ENCODE measurements at regions not wholly inside any gene's neighbourhood (a gene's known extent, or its start where the extent isn't known, plus 50 kb on each side); places are given as distances from the start of the nearest gene placed in this dataset.

GRCh38 chr10:28219251-28219650 is 83.6 kb downstream of the MPP7 start:
- Histone ChIP-seq H3K4me3 (ENCODE audit: low read depth, low read length) (no peak overlapping the region), H3K36me3 (ENCODE audit: insufficient read depth, low read length) (no peaks in the 10 kb centered on the region), H2AFZ (ENCODE audit: low read length, unreplicated experiment) (no peak overlapping the region), H3K27me3 (ENCODE audit: insufficient read depth, low read length) (peaks cover 16% of the 10 kb centered on the region; the same call in 1 of the 2 replicates), H3K4me1 (ENCODE audit: control insufficient read depth, insufficient read depth, low read length, unreplicated experiment) (peaks cover 4% of the 10 kb centered on the region), H3K27ac (ENCODE audit: low read depth, low read length) (no peak overlapping the region), H3K79me2 (ENCODE audit: control insufficient read depth, insufficient read depth, low read length, unreplicated experiment) (no peaks in the 10 kb centered on the region)

DNA sequence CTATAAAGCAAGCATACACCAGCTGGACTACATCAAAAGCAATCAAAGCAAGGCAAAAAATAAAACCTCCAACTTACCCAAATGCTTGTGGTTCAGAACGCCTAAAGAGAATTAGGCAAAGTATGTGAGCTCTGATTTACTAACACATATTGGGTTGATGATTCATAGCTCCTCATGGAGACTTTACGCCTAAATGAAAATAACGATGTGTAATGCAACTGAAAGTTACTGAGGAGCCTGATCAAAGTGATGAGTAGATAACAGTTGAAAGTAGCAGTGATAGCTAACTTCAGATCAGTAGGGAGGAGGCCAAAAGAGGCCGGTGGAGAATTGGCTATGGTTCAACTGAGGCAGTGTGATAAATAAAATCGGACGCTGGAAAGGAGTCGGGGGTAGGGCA is 85.0 kb downstream of the MPP7 start:
- peaks cover 4% of the 10 kb centered on the region for H3K4me1 ChIP-seq (ENCODE audit: control insufficient read depth, insufficient read depth, low read length, unreplicated experiment)
- H2AFZ ChIP-seq (ENCODE audit: low read length, unreplicated experiment): peak overlapping the region; percentile 0
- H3K79me2 ChIP-seq (ENCODE audit: control insufficient read depth, insufficient read depth, low read length, unreplicated experiment): no peaks in the 10 kb centered on the region
- H3K27ac ChIP-seq (ENCODE audit: low read depth, low read length): no peak overlapping the region
- no peaks in the 10 kb centered on the region for H3K36me3 ChIP-seq (ENCODE audit: insufficient read depth, low read length)
- H3K4me3 ChIP-seq (ENCODE audit: low read depth, low read length): peak overlapping the region; percentile 10; the same call in 1 of the 2 replicates
- H3K27me3 ChIP-seq (ENCODE audit: insufficient read depth, low read length): peaks cover 24% of the 10 kb centered on the region; the same call in 1 of the 2 replicates

DNA sequence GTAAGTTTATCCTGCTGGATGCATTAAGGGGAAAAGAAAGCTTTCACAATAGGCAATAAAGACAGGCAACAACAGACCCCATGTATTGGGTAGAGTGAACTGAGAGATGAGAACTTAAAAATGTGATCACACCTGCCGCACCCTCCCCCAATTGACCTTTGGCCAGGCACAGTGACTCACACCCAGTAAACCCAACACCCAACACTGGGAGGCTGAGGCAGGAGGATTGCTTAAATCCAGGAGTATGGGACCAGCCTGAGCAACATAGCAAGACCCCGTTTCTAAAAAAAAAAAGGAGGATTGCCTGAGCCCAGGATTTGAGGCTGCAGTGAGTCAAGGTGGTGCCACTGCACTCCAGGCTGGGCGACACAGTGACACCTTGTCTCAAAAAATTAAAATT is 86.9 kb downstream of the MPP7 start:
- Histone ChIP-seq H3K4me1 (ENCODE audit: control insufficient read depth, insufficient read depth, low read length, unreplicated experiment) (peaks cover 4% of the 10 kb centered on the region), H3K36me3 (ENCODE audit: insufficient read depth, low read length) (no peaks in the 10 kb centered on the region), H3K4me3 (ENCODE audit: low read depth, low read length) (no peak overlapping the region), H2AFZ (ENCODE audit: low read length, unreplicated experiment) (no peak overlapping the region), H3K79me2 (ENCODE audit: control insufficient read depth, insufficient read depth, low read length, unreplicated experiment) (no peaks in the 10 kb centered on the region), H3K27me3 (ENCODE audit: insufficient read depth, low read length) (0 out of 2 replicates have a peak, but pooled peaks cover 17% of the 10 kb centered on the region), H3K27ac (ENCODE audit: low read depth, low read length) (no peak overlapping the region)

- no peak overlapping the region for H3K27ac ChIP-seq (ENCODE audit: low read depth, low read length)
- H2AFZ ChIP-seq (ENCODE audit: low read length, unreplicated experiment): no peak overlapping the region
- H3K36me3 ChIP-seq (ENCODE audit: insufficient read depth, low read length): no peaks in the 10 kb centered on the region
- H3K4me3 ChIP-seq (ENCODE audit: low read depth, low read length): no peak overlapping the region
- 0 out of 2 replicates have a peak, but pooled peaks cover 8% of the 10 kb centered on the region for H3K27me3 ChIP-seq (ENCODE audit: insufficient read depth, low read length)
- no peaks in the 10 kb centered on the region for H3K79me2 ChIP-seq (ENCODE audit: control insufficient read depth, insufficient read depth, low read length, unreplicated experiment)
- peaks cover 4% of the 10 kb centered on the region for H3K4me1 ChIP-seq (ENCODE audit: control insufficient read depth, insufficient read depth, low read length, unreplicated experiment)
Measured at GRCh38 chr10:28214219-28214618, 88.6 kb downstream of the MPP7 start.

DNA sequence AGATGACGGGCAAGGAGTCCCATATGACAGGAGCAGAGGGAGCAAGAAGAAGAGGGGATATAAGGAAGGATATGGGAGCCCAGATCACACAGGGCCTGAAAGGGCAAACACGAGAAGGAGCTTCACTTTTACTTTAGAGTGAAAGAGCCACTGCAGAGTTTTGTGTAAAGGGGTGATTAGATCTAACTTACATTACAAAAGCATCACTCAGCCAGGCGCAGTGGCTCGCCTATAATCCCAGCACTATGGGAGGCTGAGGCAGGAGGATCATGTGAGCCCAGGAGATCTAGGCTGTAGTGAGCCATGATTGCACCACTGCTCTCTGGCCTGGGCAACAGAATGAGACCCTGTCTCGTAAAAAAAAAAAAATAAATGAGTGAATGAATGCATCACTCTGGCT is 91.1 kb downstream of the MPP7 start:
- no peak overlapping the region for H3K27ac ChIP-seq (ENCODE audit: low read depth, low read length)
- H3K27me3 ChIP-seq (ENCODE audit: insufficient read depth, low read length): 0 out of 2 replicates have a peak, but pooled peaks cover 8% of the 10 kb centered on the region
- no peak overlapping the region for H2AFZ ChIP-seq (ENCODE audit: low read length, unreplicated experiment)
- no peaks in the 10 kb centered on the region for H3K4me1 ChIP-seq (ENCODE audit: control insufficient read depth, insufficient read depth, low read length, unreplicated experiment)
- no peaks in the 10 kb centered on the region for H3K79me2 ChIP-seq (ENCODE audit: control insufficient read depth, insufficient read depth, low read length, unreplicated experiment)
- no peaks in the 10 kb centered on the region for H3K36me3 ChIP-seq (ENCODE audit: insufficient read depth, low read length)
- H3K4me3 ChIP-seq (ENCODE audit: low read depth, low read length): no peak overlapping the region

GRCh38 chr10:28207799-28208198 is 95.1 kb downstream of the MPP7 start:
- Histone ChIP-seq H2AFZ (ENCODE audit: low read length, unreplicated experiment) (no peak overlapping the region), H3K4me1 (ENCODE audit: control insufficient read depth, insufficient read depth, low read length, unreplicated experiment) (no peaks in the 10 kb centered on the region), H3K79me2 (ENCODE audit: control insufficient read depth, insufficient read depth, low read length, unreplicated experiment) (no peaks in the 10 kb centered on the region), H3K36me3 (ENCODE audit: insufficient read depth, low read length) (no peaks in the 10 kb centered on the region), H3K4me3 (ENCODE audit: low read depth, low read length) (no peak overlapping the region), H3K27me3 (ENCODE audit: insufficient read depth, low read length) (no peaks in the 10 kb centered on the region), H3K27ac (ENCODE audit: low read depth, low read length) (no peak overlapping the region)

DNA sequence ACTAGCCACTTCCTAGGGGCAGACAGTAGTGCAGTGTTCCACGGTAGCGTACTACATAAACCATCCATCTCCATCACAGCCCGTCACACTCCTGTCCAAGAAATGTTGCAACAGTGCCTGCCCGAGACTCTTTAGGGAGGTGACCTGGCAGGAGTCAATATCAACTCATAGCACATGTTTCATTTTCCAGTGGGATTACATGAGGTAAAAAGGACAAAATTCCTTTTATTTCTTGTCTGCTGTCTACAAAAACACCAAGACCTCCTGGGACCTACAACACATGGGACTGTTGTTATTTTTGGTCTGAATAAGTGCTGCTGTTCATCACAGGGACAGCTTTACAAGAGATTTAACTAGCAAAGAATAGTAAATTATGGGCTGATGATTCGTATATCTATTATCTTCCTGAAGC is 99.9 kb downstream of the MPP7 start:
- H2AFZ ChIP-seq (ENCODE audit: low read length, unreplicated experiment): no peak overlapping the region
- H3K4me3 ChIP-seq (ENCODE audit: low read depth, low read length): no peak overlapping the region
- H3K4me1 ChIP-seq (ENCODE audit: control insufficient read depth, insufficient read depth, low read length, unreplicated experiment): no peaks in the 10 kb centered on the region
- peaks cover 5% of the 10 kb centered on the region; the same call in 1 of the 2 replicates for H3K27me3 ChIP-seq (ENCODE audit: insufficient read depth, low read length)
- H3K36me3 ChIP-seq (ENCODE audit: insufficient read depth, low read length): no peaks in the 10 kb centered on the region
- no peaks in the 10 kb centered on the region for H3K79me2 ChIP-seq (ENCODE audit: control insufficient read depth, insufficient read depth, low read length, unreplicated experiment)
- no peak overlapping the region for H3K27ac ChIP-seq (ENCODE audit: low read depth, low read length)

DNA sequence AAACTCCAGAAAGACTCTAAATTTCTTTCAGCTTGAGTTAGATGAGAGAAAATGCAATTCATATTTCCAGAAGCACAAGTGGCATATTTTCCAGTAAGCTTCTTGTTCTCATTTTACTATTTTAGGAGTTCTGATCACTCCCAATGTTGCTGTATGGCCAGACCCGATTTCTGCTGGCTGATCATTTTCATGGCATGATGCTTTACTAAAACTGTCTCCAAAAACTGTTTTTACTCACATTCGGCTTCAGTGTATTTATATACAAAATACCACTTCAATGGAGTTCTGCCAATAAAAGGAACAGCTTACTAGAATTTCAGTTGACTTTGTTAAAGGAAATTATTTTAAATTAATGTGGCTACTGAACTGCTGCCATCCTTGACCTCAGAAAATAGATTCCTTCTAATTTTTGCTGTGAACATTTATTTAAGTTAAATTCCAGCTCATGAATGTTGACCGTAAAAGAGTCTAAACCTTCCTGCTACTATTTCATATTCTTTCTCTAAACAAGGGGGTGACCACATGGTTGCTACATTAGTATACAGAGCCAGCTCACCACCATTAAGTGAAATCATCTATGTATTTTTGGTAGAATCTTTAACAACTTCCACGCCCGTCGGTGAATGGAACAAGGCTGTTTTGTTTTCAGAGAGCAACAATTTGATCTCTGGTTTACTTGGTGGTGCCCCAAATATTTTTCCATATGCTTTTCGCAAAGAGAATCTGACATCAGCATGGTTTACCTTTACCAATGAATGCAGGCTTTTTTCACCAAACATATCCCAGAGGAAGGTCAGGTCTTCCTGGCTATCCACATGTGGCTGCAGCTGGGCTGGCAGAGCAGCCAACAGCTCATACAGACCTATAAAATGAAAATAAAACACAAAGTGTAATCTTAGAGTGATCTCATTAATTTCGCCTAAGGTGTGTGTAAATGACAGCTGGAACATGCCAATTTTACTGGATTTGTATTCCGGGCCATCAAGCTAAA is 101.2 kb downstream of the MPP7 start:
- no peak overlapping the region for H3K27ac ChIP-seq (ENCODE audit: low read depth, low read length)
- no peaks in the 10 kb centered on the region for H3K4me1 ChIP-seq (ENCODE audit: control insufficient read depth, insufficient read depth, low read length, unreplicated experiment)
- H3K4me3 ChIP-seq (ENCODE audit: low read depth, low read length): no peak overlapping the region
- H3K27me3 ChIP-seq (ENCODE audit: insufficient read depth, low read length): peaks cover 7% of the 10 kb centered on the region; the same call in 1 of the 2 replicates
- no peaks in the 10 kb centered on the region for H3K79me2 ChIP-seq (ENCODE audit: control insufficient read depth, insufficient read depth, low read length, unreplicated experiment)
- no peak overlapping the region for H2AFZ ChIP-seq (ENCODE audit: low read length, unreplicated experiment)
- H3K36me3 ChIP-seq (ENCODE audit: insufficient read depth, low read length): no peaks in the 10 kb centered on the region

DNA sequence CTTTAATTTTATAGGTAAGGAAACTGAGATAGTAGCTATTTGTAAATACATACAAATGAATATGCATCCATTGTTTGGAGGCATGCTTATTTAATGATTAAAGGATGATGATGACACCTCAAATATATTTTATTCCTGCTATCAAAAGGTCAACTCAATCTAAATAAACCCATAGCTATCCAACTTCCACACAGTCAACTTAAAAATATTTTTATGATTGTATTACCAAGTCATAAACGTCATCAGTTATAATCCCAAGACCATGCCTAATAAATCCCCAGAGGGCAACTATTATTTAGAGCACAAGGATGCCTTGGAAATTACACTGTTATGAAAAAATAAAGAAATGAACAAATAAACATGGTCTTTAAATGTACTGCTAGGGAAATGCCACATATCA is 102.1 kb downstream of the MPP7 start:
- no peak overlapping the region for H3K4me3 ChIP-seq (ENCODE audit: low read depth, low read length)
- no peak overlapping the region for H2AFZ ChIP-seq (ENCODE audit: low read length, unreplicated experiment)
- H3K36me3 ChIP-seq (ENCODE audit: insufficient read depth, low read length): no peaks in the 10 kb centered on the region
- no peaks in the 10 kb centered on the region for H3K79me2 ChIP-seq (ENCODE audit: control insufficient read depth, insufficient read depth, low read length, unreplicated experiment)
- no peak overlapping the region for H3K27ac ChIP-seq (ENCODE audit: low read depth, low read length)
- H3K4me1 ChIP-seq (ENCODE audit: control insufficient read depth, insufficient read depth, low read length, unreplicated experiment): no peaks in the 10 kb centered on the region
- H3K27me3 ChIP-seq (ENCODE audit: insufficient read depth, low read length): peaks cover 13% of the 10 kb centered on the region

DNA sequence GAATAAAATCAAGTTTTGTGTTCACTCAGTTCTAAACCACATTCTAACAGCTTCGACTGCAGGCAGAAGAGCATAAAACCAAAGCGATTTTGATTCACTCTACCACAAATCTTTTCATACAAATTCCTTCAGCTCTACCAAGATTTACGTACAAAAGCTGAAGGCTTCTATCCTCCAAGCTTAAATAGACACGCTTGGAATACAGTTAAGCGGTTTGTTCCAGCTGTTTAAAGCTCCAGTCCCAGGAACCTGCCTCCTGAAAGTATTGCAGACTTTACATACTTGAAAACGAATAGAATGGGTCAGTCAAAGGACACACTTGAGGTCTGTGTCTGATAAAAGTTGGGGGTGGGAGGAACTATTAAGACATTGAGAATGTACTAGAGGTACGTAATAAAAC is 102.9 kb downstream of the MPP7 start:
- H3K27me3 ChIP-seq (ENCODE audit: insufficient read depth, low read length): peaks cover 20% of the 10 kb centered on the region
- H2AFZ ChIP-seq (ENCODE audit: low read length, unreplicated experiment): no peak overlapping the region
- H3K4me3 ChIP-seq (ENCODE audit: low read depth, low read length): no peak overlapping the region
- no peaks in the 10 kb centered on the region for H3K79me2 ChIP-seq (ENCODE audit: control insufficient read depth, insufficient read depth, low read length, unreplicated experiment)
- H3K36me3 ChIP-seq (ENCODE audit: insufficient read depth, low read length): no peaks in the 10 kb centered on the region
- no peak overlapping the region for H3K27ac ChIP-seq (ENCODE audit: low read depth, low read length)
- no peaks in the 10 kb centered on the region for H3K4me1 ChIP-seq (ENCODE audit: control insufficient read depth, insufficient read depth, low read length, unreplicated experiment)

- peaks cover 76% of the 10 kb centered on the region for H3K27me3 ChIP-seq (ENCODE audit: insufficient read depth, low read length)
- no peak overlapping the region for H3K4me3 ChIP-seq (ENCODE audit: low read depth, low read length)
- H2AFZ ChIP-seq (ENCODE audit: low read length, unreplicated experiment): no peak overlapping the region
Measured at GRCh38 chr10:28190196-28190595, 112.7 kb downstream of the MPP7 start.

More at GRCh38 chr10:28190196-28190595, 112.7 kb downstream of the MPP7 start:
- Histone ChIP-seq H3K27ac (ENCODE audit: low read depth, low read length) (no peak overlapping the region), H3K36me3 (ENCODE audit: insufficient read depth, low read length) (no peaks in the 10 kb centered on the region), H3K4me1 (ENCODE audit: control insufficient read depth, insufficient read depth, low read length, unreplicated experiment) (no peaks in the 10 kb centered on the region), H3K79me2 (ENCODE audit: control insufficient read depth, insufficient read depth, low read length, unreplicated experiment) (no peaks in the 10 kb centered on the region)
